Peyer's patch (tissue), 4 donors: ENCODE measurements at regions not wholly inside any gene's neighbourhood (a gene's known extent, or its start where the extent isn't known, plus 50 kb on each side); places are given as distances from the start of the nearest gene placed in this dataset.
"Not testable (repeated sequence)": the region's sequence is repeated elsewhere in the genome, so short reads cannot be mapped to it uniquely, and the experiment has no call there.

Experiments used
- POLR2A ChIP-seq, 2 donors: fragments of 450-650 bp; IDR thresholded peaks; one replicate each; pipeline ENCODE4 v1.5.1; 2017; ENCODE audit warnings: antibody characterized with exemption in 2 of 2, mild to moderate bottlenecking in 2 of 2, moderate library complexity in 2 of 2
- TF ChIP-seq, protein P1 (sequence below), 6 experiments: fragments of 450-650 bp in 4 of 6; fragments of 200-600 bp in 2 of 6; sonication (generic) in 1 of 6; IDR thresholded peaks; one replicate each; pipeline ENCODE4 v1.5.1; 2017 to 2019; ENCODE audit warnings: antibody characterized with exemption in 6 of 6, mild to moderate bottlenecking in 3 of 6, moderate library complexity in 1 of 6

DNA sequence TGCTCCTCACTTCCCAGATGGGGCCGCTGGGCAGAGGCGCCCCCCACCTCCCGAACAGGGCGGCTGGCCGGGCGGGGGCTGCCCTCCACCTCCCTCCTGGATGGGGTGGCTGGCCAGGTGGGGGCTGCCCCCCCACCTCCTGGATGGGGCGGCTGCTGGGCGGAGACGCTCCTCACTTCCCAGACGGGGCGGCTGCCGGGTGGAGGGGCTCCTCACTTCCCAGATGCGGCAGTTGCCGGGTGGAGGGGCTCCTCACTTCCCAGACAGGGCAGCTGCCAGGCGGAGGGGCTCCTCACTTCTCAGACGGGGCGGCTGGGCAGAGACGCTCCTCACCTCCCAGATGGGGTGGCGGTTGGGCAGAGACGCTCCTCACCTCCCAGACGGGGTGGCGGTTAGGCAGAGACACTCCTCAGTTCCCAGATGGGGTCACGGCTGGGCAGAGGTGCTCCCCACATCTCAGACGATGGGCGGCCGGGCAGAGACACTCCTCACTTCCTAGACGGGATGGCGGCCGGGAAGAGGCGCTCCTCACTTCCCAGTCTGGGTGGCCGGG, 428.8 kb downstream of the FGF13 start:
- TF ChIP-seq, protein P1, sequence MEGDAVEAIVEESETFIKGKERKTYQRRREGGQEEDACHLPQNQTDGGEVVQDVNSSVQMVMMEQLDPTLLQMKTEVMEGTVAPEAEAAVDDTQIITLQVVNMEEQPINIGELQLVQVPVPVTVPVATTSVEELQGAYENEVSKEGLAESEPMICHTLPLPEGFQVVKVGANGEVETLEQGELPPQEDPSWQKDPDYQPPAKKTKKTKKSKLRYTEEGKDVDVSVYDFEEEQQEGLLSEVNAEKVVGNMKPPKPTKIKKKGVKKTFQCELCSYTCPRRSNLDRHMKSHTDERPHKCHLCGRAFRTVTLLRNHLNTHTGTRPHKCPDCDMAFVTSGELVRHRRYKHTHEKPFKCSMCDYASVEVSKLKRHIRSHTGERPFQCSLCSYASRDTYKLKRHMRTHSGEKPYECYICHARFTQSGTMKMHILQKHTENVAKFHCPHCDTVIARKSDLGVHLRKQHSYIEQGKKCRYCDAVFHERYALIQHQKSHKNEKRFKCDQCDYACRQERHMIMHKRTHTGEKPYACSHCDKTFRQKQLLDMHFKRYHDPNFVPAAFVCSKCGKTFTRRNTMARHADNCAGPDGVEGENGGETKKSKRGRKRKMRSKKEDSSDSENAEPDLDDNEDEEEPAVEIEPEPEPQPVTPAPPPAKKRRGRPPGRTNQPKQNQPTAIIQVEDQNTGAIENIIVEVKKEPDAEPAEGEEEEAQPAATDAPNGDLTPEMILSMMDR (IDR thresholded peaks at IDR 0.05): not testable (repeated sequence)
- TF ChIP-seq POLR2A (IDR thresholded peaks at IDR 0.05): not testable (repeated sequence)
